ENCODE measurements at regions not wholly inside any gene's neighbourhood (a gene's known extent, or its start where the extent isn't known, plus 50 kb on each side); places are given as distances from the start of the nearest gene placed in this dataset.

- TF ChIP-seq, protein P1, sequence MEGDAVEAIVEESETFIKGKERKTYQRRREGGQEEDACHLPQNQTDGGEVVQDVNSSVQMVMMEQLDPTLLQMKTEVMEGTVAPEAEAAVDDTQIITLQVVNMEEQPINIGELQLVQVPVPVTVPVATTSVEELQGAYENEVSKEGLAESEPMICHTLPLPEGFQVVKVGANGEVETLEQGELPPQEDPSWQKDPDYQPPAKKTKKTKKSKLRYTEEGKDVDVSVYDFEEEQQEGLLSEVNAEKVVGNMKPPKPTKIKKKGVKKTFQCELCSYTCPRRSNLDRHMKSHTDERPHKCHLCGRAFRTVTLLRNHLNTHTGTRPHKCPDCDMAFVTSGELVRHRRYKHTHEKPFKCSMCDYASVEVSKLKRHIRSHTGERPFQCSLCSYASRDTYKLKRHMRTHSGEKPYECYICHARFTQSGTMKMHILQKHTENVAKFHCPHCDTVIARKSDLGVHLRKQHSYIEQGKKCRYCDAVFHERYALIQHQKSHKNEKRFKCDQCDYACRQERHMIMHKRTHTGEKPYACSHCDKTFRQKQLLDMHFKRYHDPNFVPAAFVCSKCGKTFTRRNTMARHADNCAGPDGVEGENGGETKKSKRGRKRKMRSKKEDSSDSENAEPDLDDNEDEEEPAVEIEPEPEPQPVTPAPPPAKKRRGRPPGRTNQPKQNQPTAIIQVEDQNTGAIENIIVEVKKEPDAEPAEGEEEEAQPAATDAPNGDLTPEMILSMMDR (IDR thresholded peaks at IDR 0.05 in 2 of 3, conservative IDR thresholded peaks at IDR 0.05 in 1 of 3; ENCODE audit: control insufficient read depth in 2 of 3, extremely low read depth in 1 of 3, insufficient read depth in 1 of 3, low read depth in 3 of 3, low read length in 3 of 3): no peak
- TF ChIP-seq RCOR1 (conservative IDR thresholded peaks at IDR 0.05; ENCODE audit: low read depth, low read length) (no peak), MYC (IDR thresholded peaks at IDR 0.05; ENCODE audit: insufficient read depth, insufficient read length, insufficient replicate concordance, low read length, severe bottlenecking) (no peak), JUNB (IDR thresholded peaks at IDR 0.05) (no peak), CUX1 (IDR thresholded peaks at IDR 0.05; ENCODE audit: insufficient replicate concordance, low read depth, low read length) (no peak), SMC3 (IDR thresholded peaks at IDR 0.05; ENCODE audit: borderline replicate concordance, low read length) (no peak), EP300 (IDR thresholded peaks at IDR 0.05; ENCODE audit: borderline replicate concordance in 1 of 2, control insufficient read depth in 1 of 2, low read depth in 2 of 2, low read length in 2 of 2) (no peak), BMI1 (IDR thresholded peaks at IDR 0.05; ENCODE audit: borderline replicate concordance) (no peak), RAD21 (IDR thresholded peaks at IDR 0.05; ENCODE audit: insufficient read depth, low read depth, low read length) (no peak)
- TF ChIP-seq, protein P2, sequence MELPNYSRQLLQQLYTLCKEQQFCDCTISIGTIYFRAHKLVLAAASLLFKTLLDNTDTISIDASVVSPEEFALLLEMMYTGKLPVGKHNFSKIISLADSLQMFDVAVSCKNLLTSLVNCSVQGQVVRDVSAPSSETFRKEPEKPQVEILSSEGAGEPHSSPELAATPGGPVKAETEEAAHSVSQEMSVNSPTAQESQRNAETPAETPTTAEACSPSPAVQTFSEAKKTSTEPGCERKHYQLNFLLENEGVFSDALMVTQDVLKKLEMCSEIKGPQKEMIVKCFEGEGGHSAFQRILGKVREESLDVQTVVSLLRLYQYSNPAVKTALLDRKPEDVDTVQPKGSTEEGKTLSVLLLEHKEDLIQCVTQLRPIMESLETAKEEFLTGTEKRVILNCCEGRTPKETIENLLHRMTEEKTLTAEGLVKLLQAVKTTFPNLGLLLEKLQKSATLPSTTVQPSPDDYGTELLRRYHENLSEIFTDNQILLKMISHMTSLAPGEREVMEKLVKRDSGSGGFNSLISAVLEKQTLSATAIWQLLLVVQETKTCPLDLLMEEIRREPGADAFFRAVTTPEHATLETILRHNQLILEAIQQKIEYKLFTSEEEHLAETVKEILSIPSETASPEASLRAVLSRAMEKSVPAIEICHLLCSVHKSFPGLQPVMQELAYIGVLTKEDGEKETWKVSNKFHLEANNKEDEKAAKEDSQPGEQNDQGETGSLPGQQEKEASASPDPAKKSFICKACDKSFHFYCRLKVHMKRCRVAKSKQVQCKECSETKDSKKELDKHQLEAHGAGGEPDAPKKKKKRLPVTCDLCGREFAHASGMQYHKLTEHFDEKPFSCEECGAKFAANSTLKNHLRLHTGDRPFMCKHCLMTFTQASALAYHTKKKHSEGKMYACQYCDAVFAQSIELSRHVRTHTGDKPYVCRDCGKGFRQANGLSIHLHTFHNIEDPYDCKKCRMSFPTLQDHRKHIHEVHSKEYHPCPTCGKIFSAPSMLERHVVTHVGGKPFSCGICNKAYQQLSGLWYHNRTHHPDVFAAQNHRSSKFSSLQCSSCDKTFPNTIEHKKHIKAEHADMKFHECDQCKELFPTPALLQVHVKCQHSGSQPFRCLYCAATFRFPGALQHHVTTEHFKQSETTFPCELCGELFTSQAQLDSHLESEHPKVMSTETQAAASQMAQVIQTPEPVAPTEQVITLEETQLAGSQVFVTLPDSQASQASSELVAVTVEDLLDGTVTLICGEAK (IDR thresholded peaks at IDR 0.05; ENCODE audit: borderline replicate concordance): no peak
- TF ChIP-seq, protein P3, sequence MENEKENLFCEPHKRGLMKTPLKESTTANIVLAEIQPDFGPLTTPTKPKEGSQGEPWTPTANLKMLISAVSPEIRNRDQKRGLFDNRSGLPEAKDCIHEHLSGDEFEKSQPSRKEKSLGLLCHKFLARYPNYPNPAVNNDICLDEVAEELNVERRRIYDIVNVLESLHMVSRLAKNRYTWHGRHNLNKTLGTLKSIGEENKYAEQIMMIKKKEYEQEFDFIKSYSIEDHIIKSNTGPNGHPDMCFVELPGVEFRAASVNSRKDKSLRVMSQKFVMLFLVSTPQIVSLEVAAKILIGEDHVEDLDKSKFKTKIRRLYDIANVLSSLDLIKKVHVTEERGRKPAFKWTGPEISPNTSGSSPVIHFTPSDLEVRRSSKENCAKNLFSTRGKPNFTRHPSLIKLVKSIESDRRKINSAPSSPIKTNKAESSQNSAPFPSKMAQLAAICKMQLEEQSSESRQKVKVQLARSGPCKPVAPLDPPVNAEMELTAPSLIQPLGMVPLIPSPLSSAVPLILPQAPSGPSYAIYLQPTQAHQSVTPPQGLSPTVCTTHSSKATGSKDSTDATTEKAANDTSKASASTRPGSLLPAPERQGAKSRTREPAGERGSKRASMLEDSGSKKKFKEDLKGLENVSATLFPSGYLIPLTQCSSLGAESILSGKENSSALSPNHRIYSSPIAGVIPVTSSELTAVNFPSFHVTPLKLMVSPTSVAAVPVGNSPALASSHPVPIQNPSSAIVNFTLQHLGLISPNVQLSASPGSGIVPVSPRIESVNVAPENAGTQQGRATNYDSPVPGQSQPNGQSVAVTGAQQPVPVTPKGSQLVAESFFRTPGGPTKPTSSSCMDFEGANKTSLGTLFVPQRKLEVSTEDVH (IDR thresholded peaks at IDR 0.05; ENCODE audit: low read depth, partially characterized antibody): no peak
Observed at GRCh38 chr2:403682-404081, 115.8 kb upstream of the ALKAL2 start.

All from GM12878 (cell line).